Endothelial cell of umbilical vein (primary cell): ENCODE measurements at regions not wholly inside any gene's neighbourhood (a gene's known extent, or its start where the extent isn't known, plus 50 kb on each side); places are given as distances from the start of the nearest gene placed in this dataset.

Experiments used
- BruUV-seq: library from RNA; stranded (reverse); fragments of 400-500 nt; replicated peaks from 2 replicates; lab custom pipeline; 2021; lab: Mats Ljungman, UMichigan
- CTCF ChIA-PET: fragments of 300-600, 350-600 bp; sonication (Branson Sonifier 250); formaldehyde crosslinking; loops from one replicate; lab custom pipeline; 2021; ENCODE audit warnings: antibody characterized with exemption, inconsistent platforms; lab: Charles Lee
- POLR2A ChIA-PET: fragments of 300-600, 350-600 bp; sonication (Branson Sonifier 250); formaldehyde crosslinking; loops from one replicate; lab custom pipeline; 2021; ENCODE audit warnings: antibody characterized with exemption, inconsistent platforms; lab: Charles Lee
- DNase-seq: peaks from one replicate; pipeline ENCODE4 v3.0.0-alpha.2; 2011; ENCODE audit warnings: low read depth, low spot score
- FAIRE-seq: peaks from 2 replicates; lab custom pipeline; 2011; peaks lifted over from hg19 to GRCh38; lab: Jason Lieb, UNC
- H2AFZ ChIP-seq: 2 replicates; pipeline ENCODE4 v1.6.0; 2012; ENCODE audit warnings: low read depth, low read length, control low read depth, inconsistent platforms
- H3K27ac ChIP-seq: 2 replicates; pipeline ENCODE4 v1.5.1; 2011; ENCODE audit warnings: low read depth, mild to moderate bottlenecking, control low read depth, low read length, moderate library complexity; ENCODE audit not compliant: insufficient read depth
- H3K27me3 ChIP-seq, 2 experiments: 2 replicates each; pipeline versions ENCODE4 v1.6.0 to v1.6.1; 2011; ENCODE audit warnings: low read length in 2 of 2, mixed read lengths in 1 of 2; ENCODE audit not compliant: control insufficient read depth in 2 of 2, insufficient read depth in 2 of 2
- H3K36me3 ChIP-seq, 2 experiments: 2 replicates in 1 of 2; 3 replicates in 1 of 2; pipeline ENCODE4 v1.5.1; 2011; ENCODE audit warnings: low read length in 2 of 2, mild to moderate bottlenecking in 1 of 2, moderate library complexity in 1 of 2; ENCODE audit not compliant: control insufficient read depth in 2 of 2, insufficient read depth in 2 of 2; ENCODE audit errors: extremely low read depth in 1 of 2
- H3K4me1 ChIP-seq: 3 replicates; pipeline ENCODE4 v1.5.1; 2011; ENCODE audit warnings: mild to moderate bottlenecking, low read length; ENCODE audit not compliant: control insufficient read depth, insufficient read depth; ENCODE audit errors: extremely low read depth
- H3K4me2 ChIP-seq: 2 replicates; pipeline ENCODE4 v1.6.1; 2011; ENCODE audit warnings: low read length, control low read depth, mixed read lengths; ENCODE audit not compliant: insufficient read depth
- H3K4me3 ChIP-seq, 3 experiments: fragments of 200-600 bp in 1 of 3; sonication (generic), shearing (Covaris generic) in 1 of 3; replicated peaks in 1 of 3; 2 replicates each; pipeline ENCODE4 v1.5.1; 2011 to 2016; ENCODE audit warnings: control low read depth in 3 of 3, low read length in 3 of 3, mild to moderate bottlenecking in 2 of 3, inconsistent platforms in 1 of 3, low read depth in 1 of 3, moderate library complexity in 1 of 3; ENCODE audit not compliant: insufficient read depth in 1 of 3
- H3K79me2 ChIP-seq: 2 replicates; pipeline ENCODE4 v1.6.0; 2012; ENCODE audit warnings: low read length, inconsistent platforms; ENCODE audit not compliant: control insufficient read depth, insufficient read depth
- H3K9ac ChIP-seq: replicated peaks from 2 replicates; pipeline ENCODE3; 2011; ENCODE audit warnings: low read length, control low read depth; ENCODE audit not compliant: insufficient read depth; ENCODE audit errors: extremely low read depth
- H3K9me1 ChIP-seq: replicated peaks from 3 replicates; pipeline ENCODE4 v1.6.0; 2011; ENCODE audit warnings: mild to moderate bottlenecking, low read length; ENCODE audit not compliant: control insufficient read depth, insufficient read depth; ENCODE audit errors: extremely low read depth
- H3K9me3 ChIP-seq: replicated peaks from 2 replicates; pipeline ENCODE4 v1.5.1; 2012; ENCODE audit warnings: low read length, inconsistent platforms; ENCODE audit not compliant: control insufficient read depth, insufficient read depth
- H4K20me1 ChIP-seq: replicated peaks from 2 replicates; pipeline ENCODE3; 2011; ENCODE audit warnings: mild to moderate bottlenecking, low read length; ENCODE audit not compliant: control insufficient read depth, insufficient read depth; ENCODE audit errors: extremely low read depth
- EZH2 ChIP-seq: IDR thresholded peaks from 2 replicates; pipeline ENCODE4 v1.6.1; 2012; ENCODE audit warnings: borderline replicate concordance, low read depth, mild to moderate bottlenecking, moderate library complexity, low read length, inconsistent platforms; ENCODE audit not compliant: severe bottlenecking
- FOS ChIP-seq: IDR thresholded peaks from 2 replicates; pipeline ENCODE4 v1.6.1; 2011; ENCODE audit warnings: mild to moderate bottlenecking, low read length, moderate library complexity, borderline replicate concordance; ENCODE audit not compliant: insufficient read depth
- GATA2 ChIP-seq: IDR thresholded peaks from 2 replicates; pipeline ENCODE4 v1.7.0; 2011; ENCODE audit warnings: low read depth, mild to moderate bottlenecking, moderate library complexity, mixed read lengths, low read length; ENCODE audit not compliant: insufficient read length, insufficient read depth
- JUN ChIP-seq: IDR thresholded peaks from 2 replicates; pipeline ENCODE4 v1.6.1; 2011; ENCODE audit warnings: borderline replicate concordance, low read depth; ENCODE audit not compliant: insufficient read length, insufficient read depth
- MYC ChIP-seq: IDR thresholded peaks from one replicate; pipeline ENCODE4 v1.6.1; 2011; ENCODE audit warnings: mild to moderate bottlenecking, low read depth, low read length
- POLR2A ChIP-seq: IDR thresholded peaks from 2 replicates; pipeline ENCODE4 v1.6.1; 2012; ENCODE audit warnings: low read depth, mild to moderate bottlenecking, control low read depth, low read length
- POLR2AphosphoS5 ChIP-seq: IDR thresholded peaks from 2 replicates; pipeline ENCODE4 v1.6.1; 2012; ENCODE audit warnings: low read depth, mild to moderate bottlenecking, control low read depth, low read length, moderate library complexity; ENCODE audit not compliant: insufficient read depth
- dilution Hi-C: fragments of 300-500 bp; cut with MboI; formaldehyde crosslinking; loops from one replicate; pipeline ENCODE4 v1.15.0; 2019; ENCODE audit warnings: low sequenced_read_pairs; ENCODE audit not compliant: extremely low pct_ligation_motif_present
- intact Hi-C: fragments of 100-400 bp; cut with micrococcal nuclease; formaldehyde crosslinking; loops from one replicate; pipeline ENCODE4 v1.10.0; 2022
- TF ChIP-seq, protein P1 (sequence below): IDR thresholded peaks from 2 replicates; pipeline ENCODE4 v1.6.1; 2011; ENCODE audit not compliant: insufficient read depth, insufficient read length

DNA sequence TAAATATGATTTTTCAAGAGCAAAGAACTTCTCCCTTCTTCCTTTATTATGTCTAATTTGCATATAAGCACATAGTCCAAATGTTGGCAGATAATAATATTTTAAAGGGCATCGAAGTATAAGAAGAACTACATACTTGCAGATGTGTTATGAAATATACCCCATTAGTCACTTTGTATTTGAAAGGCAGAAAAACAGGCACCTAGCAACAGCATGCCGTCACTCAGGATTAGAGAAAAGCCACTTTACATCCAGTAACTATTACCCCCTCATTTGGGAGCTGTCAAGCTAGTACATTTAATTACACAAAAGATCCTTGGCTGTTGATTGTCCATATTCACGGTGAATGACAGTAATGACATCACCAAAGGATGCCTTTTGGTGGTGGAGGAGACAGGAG is 99.3 kb upstream of the ARMC2 start:
- no peak overlapping the region for H3K27ac ChIP-seq
- peaks cover 0 to 8% of the 10 kb centered on the region in 2 experiments for H3K27me3 ChIP-seq
- no peak overlapping the region for H3K4me3 ChIP-seq
- no peaks in the 10 kb centered on the region for H3K9me1 ChIP-seq
- FAIRE-seq (no peak), DNase-seq (no peak)
- H2AFZ ChIP-seq: no peak overlapping the region
- no peaks in the 10 kb centered on the region for H3K4me1 ChIP-seq
- H3K79me2 ChIP-seq: no peaks in the 10 kb centered on the region
- no peak for TF ChIP-seq EZH2
- no peak for TF ChIP-seq MYC
- no peak for TF ChIP-seq POLR2A
- no peak for TF ChIP-seq FOS
- no peak for TF ChIP-seq POLR2AphosphoS5
- H3K9me3 ChIP-seq: no peaks in the 10 kb centered on the region
- no peak overlapping the region for H3K4me2 ChIP-seq
- CTCF ChIA-PET: interaction anchor here (1.0 kb wide), 1 partner anchor 12 kb away, joined by 4 read pairs; no protein-coding TSS in a partner anchor
- POLR2A ChIA-PET: no interaction called here
- no peak overlapping the region for H3K9ac ChIP-seq
- dilution Hi-C loops: no loop called here
- BruUV-seq: no TSS peak
- no peaks in the 10 kb centered on the region for H4K20me1 ChIP-seq
- intact Hi-C loops: no loop called here
- H3K36me3 ChIP-seq: no peaks in the 10 kb centered on the region

DNA sequence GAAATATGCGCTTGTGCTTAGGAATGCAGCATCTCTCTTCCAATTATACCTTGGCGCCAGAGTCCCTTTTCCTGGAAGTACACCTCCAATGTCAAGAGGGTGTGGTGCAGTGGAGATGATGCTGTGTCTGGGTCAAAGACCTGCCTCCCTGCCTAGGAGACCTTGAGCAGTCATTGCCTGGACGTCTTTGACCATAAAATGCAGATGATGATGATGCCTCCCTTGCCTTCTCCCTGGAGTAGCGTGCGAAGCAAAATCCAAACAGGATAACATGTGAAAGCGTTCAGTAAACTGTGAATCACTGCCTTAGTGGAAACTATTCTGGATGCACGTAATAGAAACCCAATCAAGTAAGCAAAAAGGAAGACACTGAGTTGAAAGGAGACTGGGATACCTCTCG is 97.4 kb upstream of the ARMC2 start:
- Histone ChIP-seq H4K20me1 (no peaks in the 10 kb centered on the region), H2AFZ (no peak overlapping the region), H3K4me2 (no peak overlapping the region), H3K27me3 (peaks cover 4 to 12% of the 10 kb centered on the region in 2 experiments), H3K27ac (no peak overlapping the region), H3K9me1 (no peaks in the 10 kb centered on the region), H3K4me1 (no peaks in the 10 kb centered on the region), H3K9me3 (no peaks in the 10 kb centered on the region), H3K9ac (no peak overlapping the region), H3K79me2 (no peaks in the 10 kb centered on the region), H3K4me3 (no peak overlapping the region), H3K36me3 (no peaks in the 10 kb centered on the region)
- FAIRE-seq: no peak
- POLR2A ChIA-PET: no interaction called here
- CTCF ChIA-PET: no interaction called here
- dilution Hi-C loops (no loop called here), intact Hi-C loops (no loop called here)
- BruUV-seq: no TSS peak
- TF ChIP-seq POLR2AphosphoS5 (no peak), GATA2 (no peak), JUN (no peak)
- TF ChIP-seq, protein P1, sequence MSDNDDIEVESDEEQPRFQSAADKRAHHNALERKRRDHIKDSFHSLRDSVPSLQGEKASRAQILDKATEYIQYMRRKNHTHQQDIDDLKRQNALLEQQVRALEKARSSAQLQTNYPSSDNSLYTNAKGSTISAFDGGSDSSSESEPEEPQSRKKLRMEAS: no peak
- DNase-seq: no peak
